Glutamatergic neuron (in vitro differentiated cells): ENCODE measurements at regions not wholly inside any gene's neighbourhood (a gene's known extent, or its start where the extent isn't known, plus 50 kb on each side); places are given as distances from the start of the nearest gene placed in this dataset.

ENCODE experiments used
- DNase-seq: peaks from one replicate; pipeline ENCODE4 v3.0.0; 2022
- H3K27ac Mint-ChIP-seq: one replicate; pipeline ENCODE4 v1.8.0; 2020; ENCODE audit warnings: mild to moderate bottlenecking, mixed read lengths, inconsistent platforms; ENCODE audit not compliant: unreplicated experiment
- H3K27me3 Mint-ChIP-seq: one replicate; pipeline ENCODE4 v1.8.0; 2020; ENCODE audit warnings: mild to moderate bottlenecking, moderate library complexity, mixed read lengths, inconsistent platforms; ENCODE audit not compliant: unreplicated experiment
- H3K36me3 Mint-ChIP-seq: one replicate; pipeline ENCODE4 v1.8.0; 2020; ENCODE audit warnings: mild to moderate bottlenecking, mixed read lengths, inconsistent platforms; ENCODE audit not compliant: unreplicated experiment
- H3K4me1 Mint-ChIP-seq: one replicate; pipeline ENCODE4 v1.8.0; 2020; ENCODE audit warnings: mild to moderate bottlenecking, low read depth, mixed read lengths, inconsistent platforms; ENCODE audit not compliant: unreplicated experiment
- H3K4me3 Mint-ChIP-seq: one replicate; pipeline ENCODE4 v1.8.0; 2020; ENCODE audit warnings: mild to moderate bottlenecking, mixed read lengths, inconsistent platforms; ENCODE audit not compliant: unreplicated experiment
- H3K9me3 Mint-ChIP-seq: one replicate; pipeline ENCODE4 v1.8.0; 2020; ENCODE audit warnings: mild to moderate bottlenecking, moderate library complexity, mixed read lengths, inconsistent platforms; ENCODE audit not compliant: unreplicated experiment
- TF ChIP-seq, protein P1 (sequence below): fragments of 200-600 bp; sonication (generic); IDR thresholded peaks from one replicate; pipeline ENCODE4 v1.5.0; 2021; ENCODE audit not compliant: partially characterized antibody, unreplicated experiment

DNA sequence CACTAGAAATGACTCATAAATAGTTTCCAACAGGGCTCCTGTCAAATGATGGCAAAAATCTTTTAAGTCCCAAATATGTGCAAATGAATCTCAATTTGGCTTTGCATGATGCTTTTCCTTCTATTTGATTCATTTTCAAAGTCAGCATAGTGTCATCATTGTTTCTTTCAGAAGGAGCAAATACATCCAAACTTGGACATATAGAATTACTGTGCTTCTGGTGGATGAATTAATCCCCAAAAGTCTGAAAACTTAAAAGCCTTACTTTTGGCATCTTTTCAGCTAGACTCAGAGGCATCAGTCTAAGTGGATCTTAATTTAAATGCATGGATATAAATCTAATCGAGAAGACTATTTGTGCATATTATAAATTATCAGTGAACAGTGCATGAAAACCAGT is 578.1 kb upstream of the FZD8 start:
- Mint-ChIP-seq H3K4me3 (no peak overlapping the region), H3K36me3 (no peaks in the 10 kb centered on the region), H3K9me3 (no peaks in the 10 kb centered on the region), H3K27ac (no peak overlapping the region), H3K4me1 (peaks cover 4% of the 10 kb centered on the region), H3K27me3 (no peaks in the 10 kb centered on the region)
- no peak for DNase-seq
- TF ChIP-seq, protein P1, sequence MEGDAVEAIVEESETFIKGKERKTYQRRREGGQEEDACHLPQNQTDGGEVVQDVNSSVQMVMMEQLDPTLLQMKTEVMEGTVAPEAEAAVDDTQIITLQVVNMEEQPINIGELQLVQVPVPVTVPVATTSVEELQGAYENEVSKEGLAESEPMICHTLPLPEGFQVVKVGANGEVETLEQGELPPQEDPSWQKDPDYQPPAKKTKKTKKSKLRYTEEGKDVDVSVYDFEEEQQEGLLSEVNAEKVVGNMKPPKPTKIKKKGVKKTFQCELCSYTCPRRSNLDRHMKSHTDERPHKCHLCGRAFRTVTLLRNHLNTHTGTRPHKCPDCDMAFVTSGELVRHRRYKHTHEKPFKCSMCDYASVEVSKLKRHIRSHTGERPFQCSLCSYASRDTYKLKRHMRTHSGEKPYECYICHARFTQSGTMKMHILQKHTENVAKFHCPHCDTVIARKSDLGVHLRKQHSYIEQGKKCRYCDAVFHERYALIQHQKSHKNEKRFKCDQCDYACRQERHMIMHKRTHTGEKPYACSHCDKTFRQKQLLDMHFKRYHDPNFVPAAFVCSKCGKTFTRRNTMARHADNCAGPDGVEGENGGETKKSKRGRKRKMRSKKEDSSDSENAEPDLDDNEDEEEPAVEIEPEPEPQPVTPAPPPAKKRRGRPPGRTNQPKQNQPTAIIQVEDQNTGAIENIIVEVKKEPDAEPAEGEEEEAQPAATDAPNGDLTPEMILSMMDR = no peak

DNA sequence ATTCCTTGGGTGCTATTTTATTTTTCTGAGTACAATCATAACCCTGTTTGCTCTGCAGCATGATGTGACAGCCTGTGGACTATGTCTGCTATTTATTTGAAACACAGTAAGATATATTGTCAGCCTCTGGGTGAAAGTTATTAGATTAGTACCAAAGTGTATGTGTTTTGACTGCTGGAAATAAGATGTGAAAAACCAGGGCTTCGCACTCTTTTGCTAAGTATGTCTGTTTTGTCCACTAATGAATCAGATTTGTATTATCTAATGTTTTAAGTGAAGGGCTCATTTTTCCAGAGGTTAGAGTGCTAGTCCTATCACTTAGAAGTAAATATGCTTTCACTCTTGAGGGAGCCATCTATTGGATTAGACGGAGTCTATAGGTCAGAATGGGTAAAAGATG is 569.8 kb upstream of the FZD8 start:
- no peaks in the 10 kb centered on the region for H3K9me3 Mint-ChIP-seq
- H3K27ac Mint-ChIP-seq = no peak overlapping the region
- no peaks in the 10 kb centered on the region for H3K36me3 Mint-ChIP-seq
- H3K4me3 Mint-ChIP-seq = no peak overlapping the region
- no peaks in the 10 kb centered on the region for H3K4me1 Mint-ChIP-seq
- DNase-seq = no peak
- no peaks in the 10 kb centered on the region for H3K27me3 Mint-ChIP-seq
- TF ChIP-seq, protein P1 = no peak

DNA sequence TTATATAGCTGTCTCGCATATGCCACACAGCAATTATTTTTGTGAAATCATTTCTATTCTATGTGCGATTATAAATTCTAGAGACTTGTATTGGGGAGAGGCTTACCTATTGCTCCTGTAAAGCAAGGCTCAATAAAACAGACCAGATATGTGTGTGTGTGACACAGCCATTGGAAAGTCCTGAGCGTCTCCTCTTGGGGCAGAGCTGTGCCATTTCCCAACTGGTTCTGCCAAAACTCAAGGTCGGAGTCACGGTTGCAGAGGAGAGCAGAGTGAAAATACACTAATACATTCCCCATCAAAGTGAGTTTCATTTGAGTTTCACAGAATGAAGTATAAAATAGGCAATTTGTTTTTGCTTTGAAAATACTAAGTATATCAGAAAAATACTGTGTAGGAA is 567.4 kb upstream of the FZD8 start:
- H3K36me3 Mint-ChIP-seq = no peaks in the 10 kb centered on the region
- TF ChIP-seq, protein P1 = no peak
- DNase-seq = no peak
- H3K27me3 Mint-ChIP-seq = no peaks in the 10 kb centered on the region
- H3K9me3 Mint-ChIP-seq = no peaks in the 10 kb centered on the region
- no peak overlapping the region for H3K4me3 Mint-ChIP-seq
- no peaks in the 10 kb centered on the region for H3K4me1 Mint-ChIP-seq
- no peak overlapping the region for H3K27ac Mint-ChIP-seq

DNA sequence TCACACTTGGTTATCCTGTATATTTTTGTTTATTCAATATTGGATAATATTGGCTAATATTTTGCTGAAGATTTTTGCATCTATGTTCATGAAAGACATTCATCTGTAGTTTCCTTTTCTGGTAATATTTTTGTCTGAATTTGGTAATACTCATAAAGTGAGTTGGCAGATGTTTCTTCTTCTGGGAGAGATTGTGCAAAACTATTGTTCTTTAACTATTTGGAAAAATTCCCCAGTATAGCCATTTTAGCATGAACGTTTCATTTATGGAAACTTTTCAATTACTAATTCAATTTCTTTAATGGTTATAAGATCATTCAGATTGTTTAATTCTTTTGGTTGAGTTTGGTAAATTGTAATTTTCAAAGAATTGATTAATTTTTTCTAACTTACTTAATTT is 560.8 kb upstream of the FZD8 start:
- Mint-ChIP-seq H3K9me3 (peaks cover under 1% of the 10 kb centered on the region), H3K4me3 (no peak overlapping the region), H3K36me3 (no peaks in the 10 kb centered on the region), H3K4me1 (no peaks in the 10 kb centered on the region), H3K27me3 (no peaks in the 10 kb centered on the region), H3K27ac (no peak overlapping the region)
- DNase-seq = no peak
- TF ChIP-seq, protein P1 = no peak

DNA sequence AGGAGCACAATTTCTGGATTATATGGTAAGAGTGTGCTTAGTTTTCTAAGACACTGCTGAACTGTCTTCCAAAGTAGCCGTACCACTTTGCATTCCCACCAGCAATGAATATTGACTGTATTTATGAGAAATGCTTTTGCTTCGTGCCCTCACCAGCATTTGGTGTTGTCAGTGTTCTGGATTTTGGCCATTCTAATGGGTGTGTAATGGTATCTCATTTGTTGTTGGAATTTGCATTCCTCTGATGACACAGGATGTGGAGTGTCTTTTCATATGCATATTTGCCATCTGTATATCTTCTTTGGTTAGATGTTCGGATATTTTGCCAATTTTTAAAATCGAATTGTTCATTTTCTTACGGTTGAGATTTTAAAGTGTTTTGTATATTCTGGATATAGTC is 558.5 kb upstream of the FZD8 start:
- peaks cover 4% of the 10 kb centered on the region for H3K36me3 Mint-ChIP-seq
- H3K4me3 Mint-ChIP-seq = no peak overlapping the region
- no peak for DNase-seq

More for the DNA sequence above, 558.5 kb upstream of the FZD8 start:
- no peaks in the 10 kb centered on the region for H3K27me3 Mint-ChIP-seq
- H3K27ac Mint-ChIP-seq = no peak overlapping the region
- TF ChIP-seq, protein P1 = no peak
- H3K9me3 Mint-ChIP-seq = peaks cover 6% of the 10 kb centered on the region
- no peaks in the 10 kb centered on the region for H3K4me1 Mint-ChIP-seq
